ENCODE measurements at regions not wholly inside any gene's neighbourhood (a gene's known extent, or its start where the extent isn't known, plus 50 kb on each side); places are given as distances from the start of the nearest gene placed in this dataset.

GRCh38 chr3:118057086-118057485 lies 977.6 kb downstream of the IGSF11 start (continued):
- TF ChIP-seq CHD7 (IDR thresholded peaks at IDR 0.05; ENCODE audit: insufficient replicate concordance, low read length) (no peak), CHD1 (IDR thresholded peaks at IDR 0.05; ENCODE audit: low read depth, low read length) (no peak), POLR2AphosphoS5 (IDR thresholded peaks at IDR 0.05; ENCODE audit: low read depth, low read length) (no peak)
